GM23338 (cell line): ENCODE measurements at regions not wholly inside any gene's neighbourhood (a gene's known extent, or its start where the extent isn't known, plus 50 kb on each side); places are given as distances from the start of the nearest gene placed in this dataset.

Source experiments
- ATAC-seq: fragments of 200-7000 bp; cut with Tn5 transposase; 3 replicates; pipeline ENCODE4 v1.9.1; 2020
- DNase-seq: peaks from one replicate; pipeline ENCODE4 v3.0.0-alpha.2; 2015; ENCODE audit warnings: low spot score
- H2AFZ ChIP-seq: fragments of 200-600 bp; sonication (generic); 2 replicates; pipeline ENCODE4 v1.8.0; 2016; ENCODE audit warnings: antibody characterized with exemption, mild to moderate bottlenecking, moderate library complexity
- H3F3A ChIP-seq: fragments of 200-600 bp; sonication (generic); replicated peaks from 2 replicates; pipeline ENCODE4 v1.8.0; 2017; ENCODE audit warnings: antibody characterized with exemption, mixed run types, low read depth
- H3K27ac ChIP-seq: fragments of 200-600 bp; sonication (generic); 2 replicates; pipeline ENCODE4 v1.6.1; 2016; ENCODE audit warnings: low read depth
- H3K27me3 ChIP-seq: fragments of 200-600 bp; sonication (generic); 2 replicates; pipeline ENCODE4 v1.8.0; 2016; ENCODE audit warnings: mild to moderate bottlenecking, mixed run types, moderate library complexity; ENCODE audit not compliant: insufficient read depth
- H3K36me3 ChIP-seq: fragments of 200-600 bp; sonication (generic); 2 replicates; pipeline ENCODE4 v1.8.0; 2016; ENCODE audit warnings: mild to moderate bottlenecking; ENCODE audit not compliant: insufficient read depth
- H3K4me1 ChIP-seq: fragments of 200-600 bp; sonication (generic); 2 replicates; pipeline ENCODE4 v1.8.0; 2016; ENCODE audit warnings: mild to moderate bottlenecking, moderate library complexity; ENCODE audit not compliant: insufficient read depth
- H3K4me2 ChIP-seq: fragments of 200-600 bp; sonication (generic); 2 replicates; pipeline ENCODE4 v1.7.1; 2017; ENCODE audit warnings: mixed run types
- H3K4me3 ChIP-seq: fragments of 200-600 bp; sonication (generic); 2 replicates; pipeline ENCODE4 v1.6.1; 2016; ENCODE audit warnings: mixed run types
- H3K79me2 ChIP-seq: fragments of 200-600 bp; sonication (generic); replicated peaks from 2 replicates; pipeline ENCODE4 v1.8.0; 2017; ENCODE audit warnings: mild to moderate bottlenecking; ENCODE audit not compliant: insufficient read depth
- H3K9me2 ChIP-seq: fragments of 200-600 bp; sonication (generic); 2 replicates; pipeline ENCODE4 v1.8.0; 2017; ENCODE audit not compliant: insufficient read depth
- H4K20me1 ChIP-seq: fragments of 200-600 bp; sonication (generic); replicated peaks from 2 replicates; pipeline ENCODE4 v1.8.0; 2017; ENCODE audit warnings: mild to moderate bottlenecking; ENCODE audit not compliant: insufficient read depth
- H3K27ac Mint-ChIP-seq: 2 replicates; pipeline ENCODE4 v1.8.0; 2020; ENCODE audit warnings: inconsistent platforms, mild to moderate bottlenecking, moderate library complexity, mixed read lengths
- H3K27me3 Mint-ChIP-seq: 3 replicates; pipeline ENCODE4 v1.8.0; 2022; ENCODE audit warnings: low read depth, mild to moderate bottlenecking, moderate library complexity, mixed read lengths, inconsistent platforms; ENCODE audit not compliant: insufficient read depth, poor library complexity
- H3K36me3 Mint-ChIP-seq: 3 replicates; pipeline ENCODE4 v1.8.0; 2021; ENCODE audit warnings: low read depth, mild to moderate bottlenecking, inconsistent platforms, moderate library complexity, mixed read lengths
- H3K4me1 Mint-ChIP-seq: 3 replicates; pipeline ENCODE4 v1.8.0; 2020; ENCODE audit warnings: mild to moderate bottlenecking, inconsistent platforms, mixed read lengths
- H3K4me3 Mint-ChIP-seq: 3 replicates; pipeline ENCODE4 v1.8.0; 2021; ENCODE audit warnings: moderate library complexity, mild to moderate bottlenecking, inconsistent platforms, mixed read lengths
- H3K9me3 Mint-ChIP-seq: 3 replicates; pipeline ENCODE4 v1.8.0; 2020; ENCODE audit warnings: moderate library complexity, mild to moderate bottlenecking, inconsistent platforms, mixed read lengths
- CREB1 ChIP-seq: fragments of 250-450 bp; sonication (Bioruptor Pico); IDR thresholded peaks from 2 replicates; pipeline ENCODE4 v1.5.0; 2020; ENCODE audit warnings: low read depth, mild to moderate bottlenecking, moderate library complexity
- ETS1 ChIP-seq: IDR thresholded peaks from 2 replicates; pipeline ENCODE4 v1.6.1; 2016; ENCODE audit warnings: antibody characterized with exemption
- EZH2 ChIP-seq: fragments of 200-600 bp; sonication (generic); IDR thresholded peaks from one replicate; pipeline ENCODE4 v1.8.0; 2017; ENCODE audit warnings: antibody characterized with exemption, mild to moderate bottlenecking, low read depth; ENCODE audit not compliant: unreplicated experiment
- EZH2phosphoT487 ChIP-seq: fragments of 200-600 bp; sonication (generic); IDR thresholded peaks from one replicate; pipeline ENCODE4 v1.8.1; 2018; ENCODE audit warnings: antibody characterized with exemption; ENCODE audit not compliant: unreplicated experiment
- JUNB ChIP-seq: IDR thresholded peaks from one replicate; pipeline ENCODE4 v1.6.1; 2016; ENCODE audit warnings: antibody characterized with exemption; ENCODE audit not compliant: unreplicated experiment
- NANOG ChIP-seq: IDR thresholded peaks from 2 replicates; pipeline ENCODE4 v1.6.1; 2016; ENCODE audit warnings: antibody characterized with exemption, borderline replicate concordance
- POLR2AphosphoS5 ChIP-seq: IDR thresholded peaks from 2 replicates; pipeline ENCODE4 v1.6.1; 2016; ENCODE audit warnings: antibody characterized with exemption, low read depth
- ZNF114 ChIP-seq: fragments of 250-450 bp; sonication (Bioruptor Pico); IDR thresholded peaks from 2 replicates; pipeline ENCODE4 v1.5.0; 2020; ENCODE audit warnings: mild to moderate bottlenecking, moderate library complexity
- ZNF462 ChIP-seq: fragments of 250-450 bp; sonication (Bioruptor Pico); IDR thresholded peaks from 2 replicates; pipeline ENCODE4 v1.5.0; 2020; ENCODE audit warnings: mild to moderate bottlenecking, moderate library complexity

- TF ChIP-seq ETS1 (no peak), ZNF462 (CRISPR knock-in tag) (no peak), CREB1 (CRISPR knock-in tag) (no peak), JUNB (no peak), EZH2 (no peak), POLR2AphosphoS5 (no peak), ZNF114 (CRISPR knock-in tag) (no peak)
Observed at GRCh38 chr1:232440325-232441035, 189.5 kb downstream of the SIPA1L2 start (continued).

GRCh38 chr1:232439011-232439410 lies 190.9 kb downstream of the SIPA1L2 start:
- Histone ChIP-seq H3K36me3 (no peaks in the 10 kb centered on the region), H3K4me1 (peaks cover 11% of the 10 kb centered on the region; the same call in 1 of the 2 replicates), H3K27me3 (no peaks in the 10 kb centered on the region), H4K20me1 (no peaks in the 10 kb centered on the region), H3K27ac (no peak overlapping the region), H3K4me2 (no peak overlapping the region), H3K9me2 (no peaks in the 10 kb centered on the region; the same call in 1 of the 2 replicates), H3K79me2 (no peaks in the 10 kb centered on the region), H2AFZ (no peak overlapping the region), H3K4me3 (no peak overlapping the region), H3F3A (no peaks in the 10 kb centered on the region)
- H3K9me3 Mint-ChIP-seq = no peaks in the 10 kb centered on the region
- H3K4me1 Mint-ChIP-seq = peaks cover 23% of the 10 kb centered on the region
- H3K4me3 Mint-ChIP-seq = no peak overlapping the region
- peaks cover 10% of the 10 kb centered on the region; the same call in 1 of the 3 replicates for H3K36me3 Mint-ChIP-seq
- DNase-seq (no peak), ATAC-seq (peak; percentile 58)
- H3K27me3 Mint-ChIP-seq = peaks cover 11% of the 10 kb centered on the region
- H3K27ac Mint-ChIP-seq = no peak overlapping the region
- TF ChIP-seq NANOG (no peak), EZH2phosphoT487 (no peak), JUNB (no peak), ZNF462 (CRISPR knock-in tag) (no peak)
